AG20443 (cell line): ENCODE measurements at regions not wholly inside any gene's neighbourhood (a gene's known extent, or its start where the extent isn't known, plus 50 kb on each side); places are given as distances from the start of the nearest gene placed in this dataset.
"Not testable (repeated sequence)": the region's sequence is repeated elsewhere in the genome, so short reads cannot be mapped to it uniquely, and the experiment has no call there.

ENCODE experiments used
- DNase-seq: peaks from one replicate; pipeline ENCODE4 v3.0.0; 2012; ENCODE audit warnings: low spot score, mixed read lengths

DNA sequence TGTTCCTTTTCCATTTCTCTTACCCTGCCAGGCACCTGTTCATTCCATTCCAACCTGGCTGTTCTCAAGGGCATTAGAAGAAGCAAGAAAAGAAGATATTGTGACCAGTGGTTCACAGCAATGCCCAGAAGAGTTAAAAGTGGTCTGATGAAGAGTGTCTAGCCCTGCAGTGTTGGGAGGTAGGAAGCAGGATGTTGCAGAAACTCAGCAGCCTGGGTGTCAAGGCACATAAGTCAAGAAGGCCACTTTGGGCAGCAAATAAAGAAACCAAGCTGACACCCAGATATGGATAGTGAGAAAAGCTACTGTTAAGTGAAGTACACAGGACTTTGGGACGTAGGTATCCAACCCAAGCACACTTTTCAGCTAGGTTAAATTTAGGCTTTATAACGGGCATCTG is 199.9 kb upstream of the SATB1 start:
- DNase-seq = no peak

- no peak for DNase-seq
Measured at GRCh38 chr3:18623220-18623619, 198.1 kb upstream of the SATB1 start.

DNA sequence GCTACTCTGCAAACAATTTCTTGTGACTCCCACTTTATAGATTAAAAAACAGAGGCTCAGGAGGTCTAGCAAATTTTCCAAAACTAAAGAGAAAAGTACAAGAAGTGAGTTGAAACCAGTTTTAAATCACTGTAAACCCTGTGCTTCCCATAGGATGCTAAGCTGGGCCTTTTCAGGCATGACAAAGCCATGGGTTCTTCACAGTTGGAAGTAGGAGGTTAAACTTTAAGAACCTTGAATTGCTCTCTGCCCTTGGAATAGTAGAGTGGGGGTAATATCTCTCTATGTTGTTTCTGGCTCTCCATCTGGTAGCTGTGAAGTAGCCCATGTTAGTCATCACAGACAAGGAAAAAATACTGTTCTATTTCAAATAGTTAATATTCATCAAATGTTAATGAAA is 193.6 kb upstream of the SATB1 start:
- no peak for DNase-seq

- no peak for DNase-seq
Measured at GRCh38 chr3:18611991-18612390, 186.9 kb upstream of the SATB1 start.

GRCh38 chr3:18609187-18609586 is 184.0 kb upstream of the SATB1 start:
- DNase-seq = no peak

- DNase-seq = no peak
Measured at GRCh38 chr3:18597919-18598318, 172.8 kb upstream of the SATB1 start.

GRCh38 chr3:18593231-18593630 is 168.1 kb upstream of the SATB1 start:
- DNase-seq = no peak

- DNase-seq = no peak
Measured at GRCh38 chr3:18591120-18591519, 166.0 kb upstream of the SATB1 start.

DNA sequence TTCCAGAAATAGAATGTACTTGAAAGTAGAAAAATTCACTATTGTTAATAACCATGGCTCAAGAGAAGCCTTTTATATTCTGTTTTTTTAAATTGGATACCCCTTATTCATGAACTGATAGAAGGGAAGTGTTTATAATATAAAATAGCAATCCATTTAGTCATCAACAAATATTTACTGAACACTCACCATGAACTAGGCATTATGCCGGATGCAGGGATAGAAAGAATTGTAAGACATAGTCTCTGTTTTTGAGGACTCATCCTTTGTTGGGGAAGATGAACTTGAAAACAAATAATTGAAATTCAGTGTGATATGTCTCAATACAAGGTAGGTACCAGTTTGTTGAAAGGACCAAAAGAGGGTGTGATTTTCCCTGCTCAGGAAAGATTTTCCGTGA is 160.9 kb upstream of the SATB1 start:
- no peak for DNase-seq

DNA sequence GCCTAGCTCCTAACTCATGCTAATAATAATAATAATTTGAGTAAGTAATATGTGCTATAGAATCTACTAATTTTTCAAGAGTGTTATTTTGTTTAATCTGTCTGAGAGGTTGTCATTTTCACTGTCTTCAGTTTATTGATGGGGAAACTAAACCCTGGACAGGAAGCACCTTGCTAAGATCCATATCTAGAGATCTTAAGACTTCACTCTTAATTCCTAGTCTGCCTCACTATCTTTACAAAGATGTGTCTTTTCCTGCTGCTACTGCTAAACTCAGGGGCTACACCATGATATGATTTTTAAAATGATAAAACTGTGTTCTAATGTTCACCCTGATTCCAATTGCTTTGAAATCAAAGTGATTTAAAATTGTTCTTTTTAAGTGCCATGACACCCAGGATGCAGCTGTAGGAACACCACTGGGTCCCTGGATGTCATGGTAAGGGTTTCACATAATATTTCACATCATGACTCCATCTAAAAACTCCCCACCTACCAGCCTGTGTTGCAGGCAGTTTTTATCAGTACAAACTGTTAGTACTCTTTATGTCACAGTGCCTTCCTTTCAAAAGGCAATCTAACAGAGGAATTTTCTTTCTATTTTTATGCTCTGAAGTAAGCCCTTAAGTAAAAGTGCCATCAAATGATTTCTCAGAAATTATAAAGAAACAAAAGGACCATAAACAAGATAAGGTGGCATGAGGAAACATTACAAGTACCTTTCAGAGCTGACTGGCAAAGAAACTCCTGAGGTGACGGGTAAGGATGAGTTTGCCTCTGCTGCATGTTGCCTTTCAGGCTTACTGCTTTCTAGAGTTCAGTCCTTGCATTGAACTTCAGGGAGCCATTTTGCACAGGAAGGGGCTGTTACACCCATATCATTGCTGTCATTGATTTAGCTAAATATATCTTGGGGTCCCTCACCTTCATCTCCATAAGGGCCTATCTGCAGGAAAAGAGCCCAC is 160.1 kb upstream of the SATB1 start:
- no peak for DNase-seq

- DNase-seq = no peak
Measured at GRCh38 chr3:18580268-18580667, 155.1 kb upstream of the SATB1 start.

- DNase-seq = no peak
Measured at GRCh38 chr3:18579661-18580060, 154.5 kb upstream of the SATB1 start.

- DNase-seq = no peak
Measured at GRCh38 chr3:18575573-18575972, 150.4 kb upstream of the SATB1 start.

GRCh38 chr3:18572809-18573208 is 147.7 kb upstream of the SATB1 start:
- DNase-seq = no peak

DNA sequence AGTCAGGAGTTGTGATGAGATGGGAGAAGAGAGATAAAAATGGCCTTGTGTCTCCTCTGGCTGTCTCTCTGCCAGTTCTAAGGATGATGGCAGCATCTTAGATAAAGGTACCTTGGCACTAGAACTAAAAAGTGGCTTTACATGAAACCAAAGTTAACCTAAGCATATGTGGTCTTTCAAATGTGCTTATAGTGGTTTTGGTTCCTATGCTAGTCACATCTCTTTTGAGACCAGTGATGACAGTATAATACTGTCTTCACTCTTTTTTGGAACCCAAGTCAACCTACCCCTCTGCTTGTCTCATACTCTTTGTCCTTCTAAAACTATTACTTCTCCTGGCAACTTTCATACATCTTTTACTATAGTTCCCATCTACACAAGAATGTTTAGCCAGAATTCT is 142.2 kb upstream of the SATB1 start:
- DNase-seq = no peak

DNA sequence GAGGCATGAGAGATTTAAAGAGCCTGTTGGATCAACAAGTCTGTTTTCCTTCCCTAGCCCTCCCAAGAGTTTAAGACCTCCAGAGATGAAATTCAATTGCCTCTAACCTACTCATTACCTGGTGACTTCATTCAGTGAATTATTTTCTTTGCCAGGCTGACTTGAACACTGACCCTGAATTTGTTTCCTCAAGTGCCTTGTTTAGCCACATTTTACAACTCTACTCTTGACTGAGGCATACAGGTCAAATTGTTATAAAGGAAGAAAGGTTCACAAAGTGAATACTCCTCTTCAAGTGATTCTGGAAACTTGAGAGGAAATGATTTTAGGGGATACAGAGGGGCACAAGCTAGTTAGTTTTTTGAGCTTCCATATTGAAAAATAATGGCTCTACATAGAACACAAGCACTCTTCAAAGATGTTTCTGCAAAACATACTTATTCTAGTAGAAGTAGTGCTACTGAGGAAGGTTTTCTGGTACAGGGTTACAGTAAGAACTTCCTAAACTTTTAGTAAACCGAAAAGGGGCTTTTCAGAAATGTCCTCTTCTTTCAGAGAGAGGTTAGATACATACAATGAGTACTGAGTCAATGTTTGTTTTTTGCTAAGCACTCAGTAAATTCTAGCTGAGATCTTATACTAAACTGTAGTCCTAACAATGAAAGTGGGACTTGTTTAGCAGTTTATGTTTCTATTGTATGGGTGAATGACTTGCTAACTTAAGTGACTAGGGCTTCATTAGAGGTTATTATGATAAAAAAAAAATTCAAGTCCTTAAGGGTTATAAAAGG is 137.4 kb upstream of the SATB1 start:
- no peak for DNase-seq

- peak; percentile 36 for DNase-seq
Measured at GRCh38 chr3:18559331-18559842, 134.2 kb upstream of the SATB1 start.

DNA sequence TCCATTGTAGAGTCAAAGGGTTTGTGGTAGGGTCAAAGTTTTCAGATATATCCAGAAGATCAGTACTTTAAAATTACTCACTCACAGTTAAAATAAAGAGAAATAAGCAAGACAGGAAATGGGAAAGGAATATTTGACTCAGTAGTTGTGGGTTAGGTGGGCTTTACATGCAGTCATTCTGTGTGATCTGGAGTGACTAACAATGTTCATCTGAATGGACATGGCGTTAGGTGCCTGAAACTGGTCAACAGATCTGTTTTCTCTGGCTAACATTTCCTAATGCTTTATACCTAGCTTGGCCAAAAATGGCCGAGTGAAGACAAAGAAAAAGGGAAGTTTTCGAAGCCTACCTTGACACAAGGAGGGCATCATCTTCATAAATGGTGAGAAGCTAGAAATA is 133.4 kb upstream of the SATB1 start:
- no peak for DNase-seq

GRCh38 chr3:18557216-18557615 is 132.1 kb upstream of the SATB1 start:
- DNase-seq = no peak

GRCh38 chr3:18556503-18557135 is 131.5 kb upstream of the SATB1 start:
- no peak for DNase-seq

- no peak for DNase-seq
Measured at GRCh38 chr3:18556001-18556408, 130.9 kb upstream of the SATB1 start.

- DNase-seq = not testable (repeated sequence)
Measured at GRCh38 chr3:18552579-18553105, 127.5 kb upstream of the SATB1 start.
